ENCODE measurements at regions not wholly inside any gene's neighbourhood (a gene's known extent, or its start where the extent isn't known, plus 50 kb on each side); places are given as distances from the start of the nearest gene placed in this dataset.
"Not testable (repeated sequence)": the region's sequence is repeated elsewhere in the genome, so short reads cannot be mapped to it uniquely, and the experiment has no call there.

GRCh38 chr7:148514236-148514635 lies 76.3 kb upstream of the C7orf33 start:
- no peak for DNase-seq (ENCODE audit: low read depth, low spot score)

- DNase-seq (ENCODE audit: low read depth, low spot score) = no peak
Observed at GRCh38 chr7:148515237-148515636, 75.3 kb upstream of the C7orf33 start.

GRCh38 chr7:148515728-148516695 lies 74.6 kb upstream of the C7orf33 start:
- no peak for DNase-seq (ENCODE audit: low read depth, low spot score)

GRCh38 chr7:148519386-148519785 lies 71.2 kb upstream of the C7orf33 start:
- not testable (repeated sequence) for DNase-seq (ENCODE audit: low read depth, low spot score)

GRCh38 chr7:148521271-148521670 lies 69.3 kb upstream of the C7orf33 start:
- DNase-seq (ENCODE audit: low read depth, low spot score) = no peak

- no peak for DNase-seq (ENCODE audit: low read depth, low spot score)
Observed at GRCh38 chr7:148523550-148523949, 67.0 kb upstream of the C7orf33 start.

- no peak for DNase-seq (ENCODE audit: low read depth, low spot score)
Observed at GRCh38 chr7:148524479-148525224, 65.9 kb upstream of the C7orf33 start.

GRCh38 chr7:148527717-148528168 lies 62.8 kb upstream of the C7orf33 start:
- peak; percentile 77 for DNase-seq (ENCODE audit: low read depth, low spot score)

- no peak for DNase-seq (ENCODE audit: low read depth, low spot score)
Observed at GRCh38 chr7:148535217-148535616, 55.3 kb upstream of the C7orf33 start.

- DNase-seq (ENCODE audit: low read depth, low spot score) = no peak
Observed at GRCh38 chr7:148537435-148537834, 53.1 kb upstream of the C7orf33 start.

GRCh38 chr7:148540041-148540738 lies 50.4 kb upstream of the C7orf33 start:
- no peak for DNase-seq (ENCODE audit: low read depth, low spot score)
